Stimulated activated naive CD4-positive, alpha-beta T cell (primary cell): ENCODE measurements at regions not wholly inside any gene's neighbourhood (a gene's known extent, or its start where the extent isn't known, plus 50 kb on each side); places are given as distances from the start of the nearest gene placed in this dataset.

Source experiments
- DNase-seq, 6 experiments: peaks; one replicate each; lab custom pipeline; 2025; lab: John Stamatoyannopoulos, UW

DNA sequence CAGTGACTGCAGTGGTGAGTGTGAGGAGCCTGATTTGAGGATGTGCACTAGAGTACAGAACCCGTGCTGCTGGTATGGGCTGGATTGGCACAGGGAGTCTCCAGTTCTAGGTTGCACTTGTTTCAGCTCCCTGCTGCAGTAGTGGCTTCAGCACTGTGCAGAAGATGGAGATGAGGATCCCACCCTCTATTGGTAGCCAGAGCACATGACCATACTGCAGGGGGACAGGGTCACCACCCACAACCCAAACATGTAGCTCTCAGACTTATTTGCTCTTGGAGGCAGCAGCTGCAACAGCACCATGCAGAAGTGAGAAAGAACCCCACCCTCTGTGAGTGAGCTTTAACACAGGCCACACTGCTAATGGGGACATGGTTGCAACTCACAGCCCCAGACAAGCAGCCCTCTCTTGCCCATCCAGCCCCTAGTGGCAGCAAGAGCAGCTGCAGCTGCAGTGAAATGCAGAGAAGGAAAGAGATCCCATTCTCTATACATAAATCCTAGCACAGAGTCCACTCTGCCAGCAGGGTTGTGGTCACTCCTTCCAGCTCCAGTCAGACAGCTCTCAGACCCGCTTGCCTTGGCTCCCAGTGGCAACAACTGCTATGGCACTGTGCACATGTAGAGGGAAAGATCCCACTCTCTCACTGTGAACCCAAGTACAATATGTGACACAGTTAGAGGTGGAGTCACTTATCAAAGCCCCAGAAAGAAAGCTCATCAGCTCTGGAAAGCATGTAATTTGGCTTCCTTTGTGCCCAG lies 51.4 kb upstream of the SCIN start:
- DNase-seq, result no peak

GRCh38 chr7:12519682-12520009 lies 50.9 kb upstream of the SCIN start:
- DNase-seq, result no peak
